ENCODE measurements at regions not wholly inside any gene's neighbourhood (a gene's known extent, or its start where the extent isn't known, plus 50 kb on each side); places are given as distances from the start of the nearest gene placed in this dataset.
"Not testable (repeated sequence)": the region's sequence is repeated elsewhere in the genome, so short reads cannot be mapped to it uniquely, and the experiment has no call there.

DNA sequence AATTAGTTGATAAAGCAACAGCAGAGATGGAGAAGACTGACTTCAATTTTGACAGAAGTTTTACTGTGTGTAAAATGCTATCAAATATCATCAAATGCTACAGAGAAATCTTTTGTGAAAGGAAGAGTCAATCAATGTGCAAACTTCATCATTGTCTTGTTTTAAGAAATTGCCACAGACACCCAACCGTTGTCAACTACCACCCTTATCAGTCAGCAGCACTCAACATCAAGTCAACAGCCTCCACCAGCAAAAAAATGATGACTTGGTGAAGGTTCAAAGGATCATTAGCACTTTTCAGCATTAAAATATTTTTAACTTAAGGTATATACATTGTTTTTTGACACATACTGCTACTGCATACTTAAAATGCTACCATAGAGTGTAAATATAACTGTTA, 888.8 kb downstream of the CDH18 start:
- no peak overlapping the region for H3K4me3 ChIP-seq (ENCODE audit: low read depth, low read length)
- no peak for TF ChIP-seq CTCF (IDR thresholded peaks at IDR 0.05; ENCODE audit: borderline replicate concordance, insufficient read depth, low read depth, low read length)

GRCh38 chr5:19104948-19105347, 883.1 kb downstream of the CDH18 start:
- TF ChIP-seq CTCF (IDR thresholded peaks at IDR 0.05; ENCODE audit: borderline replicate concordance, insufficient read depth, low read depth, low read length): no peak
- no peak overlapping the region for H3K4me3 ChIP-seq (ENCODE audit: low read depth, low read length)

GRCh38 chr5:19122923-19123322, 865.1 kb downstream of the CDH18 start:
- TF ChIP-seq CTCF (IDR thresholded peaks at IDR 0.05; ENCODE audit: borderline replicate concordance, insufficient read depth, low read depth, low read length): no peak
- no peak overlapping the region for H3K4me3 ChIP-seq (ENCODE audit: low read depth, low read length)

DNA sequence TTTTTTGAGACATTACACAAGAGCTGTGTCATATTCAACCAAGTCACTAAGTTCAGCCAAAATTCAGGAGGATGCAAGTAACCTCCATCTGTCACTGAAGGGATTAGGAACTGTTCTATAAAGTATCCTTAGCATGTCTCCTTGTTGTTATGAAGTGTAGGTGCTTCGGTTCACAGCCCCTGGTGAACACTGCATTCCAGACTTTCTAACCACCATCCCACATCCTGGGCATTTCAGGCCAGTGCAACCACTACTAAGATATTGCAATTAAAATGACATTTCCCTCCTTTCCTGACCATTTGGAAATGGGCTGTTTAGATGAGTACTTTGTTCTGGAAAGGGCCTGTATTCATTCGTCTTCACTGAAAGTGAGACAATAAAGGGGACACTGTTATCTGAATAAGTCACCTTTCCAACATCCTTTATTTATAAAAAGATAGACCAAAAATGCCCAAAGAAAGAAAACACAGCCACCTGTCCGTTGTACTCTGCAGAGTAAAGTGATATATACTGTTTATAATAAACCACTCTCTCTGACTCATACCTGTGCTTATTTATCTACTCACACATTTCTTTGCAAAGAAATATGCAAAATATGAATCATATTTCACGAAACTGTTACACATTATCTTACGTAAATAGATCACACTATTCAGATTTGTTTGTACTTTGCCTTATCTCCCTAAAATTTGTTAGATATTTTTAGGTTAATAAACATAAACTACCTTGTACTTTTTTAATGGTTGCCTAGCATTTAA, 861.9 kb downstream of the CDH18 start:
- TF ChIP-seq CTCF (IDR thresholded peaks at IDR 0.05; ENCODE audit: borderline replicate concordance, insufficient read depth, low read depth, low read length): no peak
- no peak overlapping the region for H3K4me3 ChIP-seq (ENCODE audit: low read depth, low read length)

DNA sequence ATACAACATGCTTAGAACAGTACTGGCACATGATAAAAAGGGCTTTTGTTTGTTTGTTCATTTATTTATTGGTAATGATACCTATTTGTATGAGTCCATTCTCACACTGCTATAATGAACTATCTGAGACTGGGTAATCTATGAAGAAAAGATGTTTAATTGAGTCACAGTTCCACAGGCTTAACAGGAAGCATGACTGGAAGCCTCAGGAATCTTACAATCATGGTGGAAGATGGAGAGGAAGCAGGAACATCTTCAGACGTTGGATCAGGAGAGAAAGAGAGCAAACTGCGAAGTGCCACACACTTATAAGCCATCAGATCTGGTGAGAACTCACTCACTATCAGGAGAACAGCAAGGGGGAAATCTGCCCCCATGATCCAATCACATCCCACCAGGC, 847.7 kb downstream of the CDH18 start:
- TF ChIP-seq CTCF (IDR thresholded peaks at IDR 0.05; ENCODE audit: borderline replicate concordance, insufficient read depth, low read depth, low read length): no peak
- H3K4me3 ChIP-seq (ENCODE audit: low read depth, low read length): no peak overlapping the region

- H3K4me3 ChIP-seq (ENCODE audit: low read depth, low read length): not testable (repeated sequence)
These were observed 846.0 kb downstream of the CDH18 start for GRCh38 chr5:19141937-19142524.

DNA sequence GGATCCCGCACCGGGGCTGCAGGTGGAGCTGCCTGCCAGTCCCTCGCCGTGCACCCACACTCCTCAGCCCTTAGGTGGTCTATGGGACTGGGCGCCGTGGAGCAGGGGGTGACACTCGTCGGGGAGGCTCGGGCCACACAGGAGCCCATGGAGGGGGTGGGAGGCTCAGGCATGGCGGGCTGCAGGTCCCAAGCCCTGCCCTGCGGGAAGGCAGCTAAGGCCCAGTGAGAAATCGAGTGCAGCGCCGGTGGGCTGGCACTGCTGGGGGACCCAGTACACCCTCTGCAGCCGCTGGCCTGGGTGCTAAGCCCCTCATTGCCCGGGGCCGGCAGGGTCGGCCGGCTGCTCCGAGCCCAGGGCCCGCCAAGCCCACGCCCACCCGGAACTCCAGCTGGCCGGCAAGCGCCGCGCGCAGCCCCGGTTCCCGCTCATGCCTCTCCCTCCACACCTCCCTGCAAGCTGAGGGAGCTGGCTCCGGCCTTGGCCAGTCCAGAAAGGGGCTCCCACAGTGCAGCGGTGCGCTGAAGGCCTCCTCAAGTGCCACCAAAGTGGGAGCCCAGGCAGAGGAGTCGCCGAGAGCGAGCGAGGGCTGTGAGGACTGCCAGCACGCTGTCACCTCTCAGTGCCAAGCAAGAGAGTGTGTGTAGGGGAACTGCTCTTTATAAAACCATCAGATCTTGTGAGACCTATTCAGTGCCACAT, 845.1 kb downstream of the CDH18 start:
- not testable (repeated sequence) for H3K4me3 ChIP-seq (ENCODE audit: low read depth, low read length)

GRCh38 chr5:19143935-19144334, 844.1 kb downstream of the CDH18 start:
- no peak overlapping the region for H3K4me3 ChIP-seq (ENCODE audit: low read depth, low read length)
- no peak for TF ChIP-seq CTCF (IDR thresholded peaks at IDR 0.05; ENCODE audit: borderline replicate concordance, insufficient read depth, low read depth, low read length)

Measured in GM12875 (cell line).